Spleen (tissue), 3 donors: ENCODE measurements at regions not wholly inside any gene's neighbourhood (a gene's known extent, or its start where the extent isn't known, plus 50 kb on each side); places are given as distances from the start of the nearest gene placed in this dataset.

Experiments used
- POLR2A ChIP-seq, 3 donors: fragments of 450-650 bp; IDR thresholded peaks; one replicate each; pipeline ENCODE4 v1.5.1; 2017; ENCODE audit warnings: antibody characterized with exemption in 3 of 3, mild to moderate bottlenecking in 1 of 3
- POLR2AphosphoS5 ChIP-seq, 3 donors: sonication (generic); formaldehyde crosslinking; IDR thresholded peaks; one replicate each; pipeline ENCODE4 v1.5.1; 2017; ENCODE audit warnings: antibody characterized with exemption in 3 of 3

DNA sequence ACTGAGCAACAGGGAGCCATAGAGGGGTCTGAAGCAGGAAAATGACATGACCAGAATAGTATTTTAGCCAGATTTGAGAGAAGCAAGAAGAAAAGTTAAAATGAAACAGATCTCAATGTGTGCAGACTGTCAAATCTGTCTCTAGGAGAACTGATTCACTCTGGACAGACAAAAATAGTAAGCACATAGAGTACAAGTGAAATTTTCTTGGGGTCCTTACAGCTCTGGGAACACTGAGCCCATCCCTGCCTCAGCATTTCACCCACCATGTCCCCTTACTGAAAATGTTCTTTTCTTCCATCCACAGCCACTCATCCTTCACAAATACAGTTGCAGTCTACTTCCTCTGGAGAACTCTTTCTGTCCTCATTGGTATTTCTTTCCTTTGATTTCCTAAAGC lies 359.2 kb downstream of the MTX2 start:
- TF ChIP-seq POLR2AphosphoS5 (IDR thresholded peaks at IDR 0.05) (no peak), POLR2A (IDR thresholded peaks at IDR 0.05) (no peak)
